OCI-LY7 (cell line): ENCODE measurements at regions not wholly inside any gene's neighbourhood (a gene's known extent, or its start where the extent isn't known, plus 50 kb on each side); places are given as distances from the start of the nearest gene placed in this dataset.

Source experiments
- BruUV-seq: library from RNA; stranded (reverse); fragments of 400-500 nt; replicated peaks from 2 replicates; lab custom pipeline; 2021; lab: Mats Ljungman, UMichigan
- CTCF ChIA-PET: fragments of 300-600 bp; sonication (Branson Sonifier 250); formaldehyde crosslinking; loops from one replicate; lab custom pipeline; 2022; ENCODE audit warnings: antibody characterized with exemption; ENCODE audit not compliant: unreplicated experiment; lab: Charles Lee
- POLR2A ChIA-PET: fragments of 300-600 bp; sonication (Branson Sonifier 250); formaldehyde crosslinking; loops from one replicate; lab custom pipeline; 2022; ENCODE audit warnings: antibody characterized with exemption; lab: Charles Lee
- DNase-seq: peaks from one replicate; pipeline ENCODE4 v3.0.0-alpha.2; 2015; ENCODE audit warnings: low spot score
- H2AFZ ChIP-seq: fragments of 200-600 bp; sonication (generic), shearing (Covaris generic); 2 replicates; pipeline ENCODE4 v1.6.1; 2014; ENCODE audit warnings: mild to moderate bottlenecking, antibody characterized with exemption, low read length, moderate library complexity
- H3K27ac ChIP-seq: fragments of 200-600 bp; sonication (generic); 2 replicates; pipeline ENCODE4 v1.5.1; 2014; ENCODE audit warnings: mixed run types, low read depth, mild to moderate bottlenecking, moderate library complexity, low read length, inconsistent platforms; ENCODE audit not compliant: poor library complexity, severe bottlenecking
- H3K36me3 ChIP-seq: fragments of 200-600 bp; sonication (generic); 2 replicates; pipeline ENCODE4 v1.6.1; 2014; ENCODE audit warnings: mild to moderate bottlenecking, antibody characterized with exemption, low read length, moderate library complexity, mixed read lengths; ENCODE audit not compliant: insufficient read depth
- H3K4me1 ChIP-seq: fragments of 200-600 bp; sonication (generic); 2 replicates; pipeline ENCODE4 v1.5.1; 2014; ENCODE audit warnings: mild to moderate bottlenecking, low read length; ENCODE audit not compliant: insufficient read depth, poor library complexity, severe bottlenecking
- H3K4me2 ChIP-seq: fragments of 200-600 bp; sonication (generic); 2 replicates; pipeline ENCODE4 v1.6.1; 2014; ENCODE audit warnings: mild to moderate bottlenecking, low read length
- H3K4me3 ChIP-seq: fragments of 200-600 bp; sonication (generic); 2 replicates; pipeline ENCODE4 v1.5.1; 2014; ENCODE audit warnings: mild to moderate bottlenecking, low read depth, low read length; ENCODE audit not compliant: poor library complexity, severe bottlenecking
- H3K79me2 ChIP-seq: fragments of 200-600 bp; sonication (generic); 2 replicates; pipeline ENCODE4 v1.6.1; 2016; ENCODE audit warnings: low read depth, mild to moderate bottlenecking, low read length, moderate library complexity, mixed read lengths; ENCODE audit not compliant: insufficient read depth
- H3K9me2 ChIP-seq: fragments of 200-600 bp; sonication (generic); 2 replicates; pipeline ENCODE4 v1.6.1; 2016; ENCODE audit warnings: mild to moderate bottlenecking, low read length, mixed read lengths; ENCODE audit not compliant: insufficient read depth
- H3K9me3 ChIP-seq: fragments of 200-600 bp; sonication (generic); 2 replicates; pipeline ENCODE4 v1.6.1; 2014; ENCODE audit warnings: mild to moderate bottlenecking, mixed run types, low read length, mixed read lengths
- H4K20me1 ChIP-seq: fragments of 200-600 bp; sonication (generic); 2 replicates; pipeline ENCODE4 v1.6.1; 2014; ENCODE audit warnings: mild to moderate bottlenecking, antibody characterized with exemption, low read length, moderate library complexity, mixed read lengths; ENCODE audit not compliant: insufficient read depth
- CTCF ChIP-seq: fragments of 200-600 bp; sonication (generic); conservative IDR thresholded peaks from 2 replicates; pipeline ENCODE4 v1.5.1; 2014; ENCODE audit warnings: mild to moderate bottlenecking, antibody characterized with exemption, low read length, moderate library complexity, mixed read lengths
- EZH2phosphoT487 ChIP-seq: fragments of 200-600 bp; sonication (generic); IDR thresholded peaks from 2 replicates; pipeline ENCODE4 v1.6.1; 2018; ENCODE audit warnings: low read depth, borderline replicate concordance, mild to moderate bottlenecking, mixed run types, antibody characterized with exemption, low read length, moderate library complexity, mixed read lengths
- intact Hi-C: fragments of 100-400 bp; cut with micrococcal nuclease; formaldehyde crosslinking; loops from one replicate; pipeline ENCODE4 v1.10.0; 2022; ENCODE audit not compliant: unreplicated experiment

GRCh38 chr6:147941143-147941542 lies 401.5 kb upstream of the SASH1 start:
- Histone ChIP-seq H3K27ac (no peak overlapping the region), H4K20me1 (no peaks in the 10 kb centered on the region), H3K36me3 (no peaks in the 10 kb centered on the region), H2AFZ (no peak overlapping the region), H3K4me2 (no peak overlapping the region), H3K9me3 (no peaks in the 10 kb centered on the region), H3K4me3 (no peak overlapping the region), H3K4me1 (no peaks in the 10 kb centered on the region), H3K79me2 (no peaks in the 10 kb centered on the region), H3K9me2 (no peaks in the 10 kb centered on the region)
- TF ChIP-seq EZH2phosphoT487 (no peak), CTCF (no peak)
- intact Hi-C loops = no loop called here
- CTCF ChIA-PET = no interaction called here
- no TSS peak for BruUV-seq
- no peak for DNase-seq
- POLR2A ChIA-PET = no interaction called here

DNA sequence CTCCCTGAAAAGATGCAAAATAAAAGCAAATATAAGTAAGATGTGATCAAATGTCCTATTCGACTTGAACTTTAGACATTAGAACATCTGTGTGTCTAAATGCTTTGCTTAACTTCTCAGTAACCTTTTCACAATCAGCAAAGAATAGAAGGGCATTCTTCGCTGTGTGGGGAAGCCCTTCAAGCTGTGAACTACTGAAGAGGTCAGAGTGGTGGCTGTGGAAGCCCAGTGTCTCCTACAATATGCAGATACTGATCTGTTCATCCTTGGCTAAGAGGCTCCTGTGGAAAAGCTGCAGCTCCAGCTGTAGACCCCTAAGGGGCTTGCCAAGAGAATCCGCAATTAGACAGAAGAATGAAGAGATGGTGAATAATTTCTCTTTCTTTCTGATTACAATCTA lies 400.3 kb upstream of the SASH1 start:
- DNase-seq = no peak
- ChIA-PET CTCF (no interaction called here), POLR2A (interaction anchor here (0.7 to 1.2 kb wide), 2 partner anchors 10 to 69 kb away, joined by 3 read pairs; no protein-coding TSS in a partner anchor)
- Histone ChIP-seq H3K36me3 (no peaks in the 10 kb centered on the region), H2AFZ (no peak overlapping the region), H3K4me1 (no peaks in the 10 kb centered on the region), H3K79me2 (no peaks in the 10 kb centered on the region), H3K9me3 (no peaks in the 10 kb centered on the region), H3K27ac (no peak overlapping the region), H3K4me2 (no peak overlapping the region), H4K20me1 (no peaks in the 10 kb centered on the region), H3K9me2 (no peaks in the 10 kb centered on the region), H3K4me3 (no peak overlapping the region)
- TF ChIP-seq CTCF = no peak
- no peak for TF ChIP-seq EZH2phosphoT487
- intact Hi-C loops = no loop called here
- BruUV-seq = no TSS peak

GRCh38 chr6:147944122-147944521 lies 398.5 kb upstream of the SASH1 start:
- no TSS peak for BruUV-seq
- no peaks in the 10 kb centered on the region for H3K9me2 ChIP-seq

More at GRCh38 chr6:147944122-147944521, 398.5 kb upstream of the SASH1 start:
- ChIA-PET POLR2A (interaction anchor here (0.8 kb wide), 1 partner anchor 11 kb away, joined by 4 read pairs; no protein-coding TSS in a partner anchor), CTCF (no interaction called here)
- DNase-seq = no peak
- Histone ChIP-seq H3K79me2 (no peaks in the 10 kb centered on the region), H4K20me1 (no peaks in the 10 kb centered on the region), H3K4me2 (no peak overlapping the region), H3K9me3 (no peaks in the 10 kb centered on the region), H2AFZ (no peak overlapping the region), H3K36me3 (no peaks in the 10 kb centered on the region), H3K4me1 (no peaks in the 10 kb centered on the region), H3K27ac (no peak overlapping the region), H3K4me3 (no peak overlapping the region)
- intact Hi-C loops = no loop called here
- TF ChIP-seq EZH2phosphoT487 (no peak), CTCF (no peak)
